ENCODE measurements at regions not wholly inside any gene's neighbourhood (a gene's known extent, or its start where the extent isn't known, plus 50 kb on each side); places are given as distances from the start of the nearest gene placed in this dataset.

DNA sequence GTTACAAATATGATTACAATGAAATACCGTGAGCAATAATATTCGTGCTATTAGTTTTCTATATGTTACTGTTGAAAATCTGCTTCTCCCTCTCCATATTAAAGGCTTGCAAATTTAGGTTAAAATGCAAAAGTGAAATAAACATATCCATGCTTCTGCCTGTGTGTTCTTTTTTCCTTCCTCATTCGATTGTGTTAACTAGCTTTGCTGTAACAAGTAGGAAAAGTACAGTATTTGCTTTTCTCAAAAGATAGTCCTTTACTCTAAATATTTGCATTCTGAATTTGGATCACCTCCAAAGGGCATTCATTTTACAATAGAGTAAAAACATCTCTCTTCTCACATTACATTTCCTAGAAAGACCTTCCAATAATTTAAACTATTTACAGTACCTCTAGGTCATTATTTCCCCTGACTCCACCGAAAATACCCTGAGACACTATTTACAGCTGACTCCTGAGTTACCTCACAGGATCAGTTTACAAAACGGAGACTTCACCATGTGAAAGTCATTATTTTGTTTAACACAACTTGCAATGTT, 835.0 kb upstream of the FANCL start:
- Histone ChIP-seq H3K79me2 (ENCODE audit: control insufficient read depth, insufficient read depth, low read length) (no peaks in the 10 kb centered on the region), H3K9ac (ENCODE audit: low read length) (no peak overlapping the region), H3K56ac (ENCODE audit: low read length) (no peak overlapping the region), H3K4me1 (ENCODE audit: control insufficient read depth, low read depth, low read length) (no peaks in the 10 kb centered on the region), H2BK5ac (ENCODE audit: low read length) (no peak overlapping the region), H3K36me3 (ENCODE audit: control insufficient read depth, insufficient read depth, low read length) (no peaks in the 10 kb centered on the region), H3K18ac (ENCODE audit: low read length) (no peak overlapping the region), H4K5ac (ENCODE audit: low read length) (no peak overlapping the region), H3K4me3 (ENCODE audit: low read length) (no peak overlapping the region), H4K8ac (ENCODE audit: low read depth, low read length) (no peak overlapping the region), H3K27ac (ENCODE audit: low read depth, low read length) (no peak overlapping the region), H3K79me1 (ENCODE audit: low read length) (no peaks in the 10 kb centered on the region), H3K4ac (ENCODE audit: low read depth, low read length) (no peak overlapping the region), H3K27me3 (ENCODE audit: insufficient read depth, low read length, poor library complexity) (no peaks in the 10 kb centered on the region), H3K4me2 (ENCODE audit: low read length) (no peak overlapping the region), H2BK120ac (ENCODE audit: low read depth, low read length) (no peak overlapping the region), H2AK5ac (ENCODE audit: low read length) (no peak overlapping the region), H3K23ac (ENCODE audit: low read length) (no peak overlapping the region), H2BK15ac (replicated peaks; ENCODE audit: low read depth) (no peak overlapping the region)
- WGBS (ENCODE audit: extremely low coverage, insufficient coverage, low lambda C conversion rate) = no CpG with 5 or more reads among the region's 5 CpGs
- DNase-seq = no peak

DNA sequence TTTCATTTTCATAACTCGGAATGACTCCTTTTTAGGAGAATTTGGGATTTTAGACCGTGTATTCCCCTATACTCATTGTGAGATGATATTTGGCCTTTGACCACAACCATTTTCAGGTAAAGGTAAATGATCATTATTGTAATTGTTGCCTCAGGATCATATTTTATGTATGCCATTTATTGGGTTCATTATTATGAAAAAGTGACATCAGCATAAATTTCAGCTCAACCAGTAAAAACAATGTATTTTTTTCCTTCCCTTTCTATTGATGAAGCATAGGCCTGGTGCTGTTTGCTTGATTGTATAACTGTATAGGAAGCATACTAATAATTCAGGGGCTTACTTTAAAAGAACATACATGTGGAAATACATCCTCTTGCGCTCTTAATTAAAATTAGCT, 832.9 kb upstream of the FANCL start:
- Histone ChIP-seq H3K79me1 (ENCODE audit: low read length) (no peaks in the 10 kb centered on the region), H2BK120ac (ENCODE audit: low read depth, low read length) (no peak overlapping the region), H3K4me1 (ENCODE audit: control insufficient read depth, low read depth, low read length) (no peaks in the 10 kb centered on the region), H3K18ac (ENCODE audit: low read length) (no peak overlapping the region), H3K4ac (ENCODE audit: low read depth, low read length) (no peak overlapping the region), H3K27ac (ENCODE audit: low read depth, low read length) (no peak overlapping the region), H3K4me2 (ENCODE audit: low read length) (no peak overlapping the region), H3K79me2 (ENCODE audit: control insufficient read depth, insufficient read depth, low read length) (no peaks in the 10 kb centered on the region), H3K4me3 (ENCODE audit: low read length) (no peak overlapping the region), H3K27me3 (ENCODE audit: insufficient read depth, low read length, poor library complexity) (no peaks in the 10 kb centered on the region), H2BK5ac (ENCODE audit: low read length) (no peak overlapping the region), H2AK5ac (ENCODE audit: low read length) (no peak overlapping the region), H3K9ac (ENCODE audit: low read length) (no peak overlapping the region), H3K36me3 (ENCODE audit: control insufficient read depth, insufficient read depth, low read length) (no peaks in the 10 kb centered on the region), H3K56ac (ENCODE audit: low read length) (no peak overlapping the region), H2BK15ac (replicated peaks; ENCODE audit: low read depth) (no peak overlapping the region), H4K5ac (ENCODE audit: low read length) (no peak overlapping the region), H3K23ac (ENCODE audit: low read length) (no peak overlapping the region), H4K8ac (ENCODE audit: low read depth, low read length) (no peak overlapping the region)
- no CpG with 5 or more reads among the region's 3 CpGs for WGBS (ENCODE audit: extremely low coverage, insufficient coverage, low lambda C conversion rate)
- DNase-seq = no peak

DNA sequence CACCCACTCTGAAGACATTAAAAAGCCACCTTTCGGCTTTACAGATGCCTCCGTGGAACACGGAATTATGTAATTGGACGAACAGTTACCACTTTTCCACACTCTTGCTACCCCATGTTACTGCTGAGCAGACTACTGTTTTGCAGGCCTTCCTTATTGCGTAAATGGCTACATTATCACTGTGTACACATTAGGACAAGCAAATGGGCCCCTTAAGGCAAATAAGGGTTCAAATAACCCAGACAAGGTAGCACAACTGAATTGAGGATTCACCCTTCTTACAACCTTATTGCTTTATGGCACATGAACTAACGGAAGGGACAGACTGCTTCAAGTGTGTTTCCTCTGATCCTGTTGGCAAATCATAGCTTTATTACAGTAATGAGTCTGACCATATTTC, 832.2 kb upstream of the FANCL start:
- Histone ChIP-seq H2BK15ac (replicated peaks; ENCODE audit: low read depth) (no peak overlapping the region), H3K4me1 (ENCODE audit: control insufficient read depth, low read depth, low read length) (no peaks in the 10 kb centered on the region), H2BK120ac (ENCODE audit: low read depth, low read length) (no peak overlapping the region), H3K79me1 (ENCODE audit: low read length) (no peaks in the 10 kb centered on the region), H3K23ac (ENCODE audit: low read length) (no peak overlapping the region), H3K9ac (ENCODE audit: low read length) (no peak overlapping the region), H3K79me2 (ENCODE audit: control insufficient read depth, insufficient read depth, low read length) (no peaks in the 10 kb centered on the region), H3K36me3 (ENCODE audit: control insufficient read depth, insufficient read depth, low read length) (no peaks in the 10 kb centered on the region), H3K18ac (ENCODE audit: low read length) (no peak overlapping the region), H3K4me3 (ENCODE audit: low read length) (no peak overlapping the region), H3K56ac (ENCODE audit: low read length) (no peak overlapping the region), H4K8ac (ENCODE audit: low read depth, low read length) (no peak overlapping the region), H3K27ac (ENCODE audit: low read depth, low read length) (no peak overlapping the region), H2AK5ac (ENCODE audit: low read length) (no peak overlapping the region), H3K4ac (ENCODE audit: low read depth, low read length) (no peak overlapping the region), H3K4me2 (ENCODE audit: low read length) (no peak overlapping the region), H4K5ac (ENCODE audit: low read length) (no peak overlapping the region), H3K27me3 (ENCODE audit: insufficient read depth, low read length, poor library complexity) (no peaks in the 10 kb centered on the region), H2BK5ac (ENCODE audit: low read length) (no peak overlapping the region)
- no CpG with 5 or more reads among the region's 6 CpGs for WGBS (ENCODE audit: extremely low coverage, insufficient coverage, low lambda C conversion rate)
- no peak for DNase-seq

DNA sequence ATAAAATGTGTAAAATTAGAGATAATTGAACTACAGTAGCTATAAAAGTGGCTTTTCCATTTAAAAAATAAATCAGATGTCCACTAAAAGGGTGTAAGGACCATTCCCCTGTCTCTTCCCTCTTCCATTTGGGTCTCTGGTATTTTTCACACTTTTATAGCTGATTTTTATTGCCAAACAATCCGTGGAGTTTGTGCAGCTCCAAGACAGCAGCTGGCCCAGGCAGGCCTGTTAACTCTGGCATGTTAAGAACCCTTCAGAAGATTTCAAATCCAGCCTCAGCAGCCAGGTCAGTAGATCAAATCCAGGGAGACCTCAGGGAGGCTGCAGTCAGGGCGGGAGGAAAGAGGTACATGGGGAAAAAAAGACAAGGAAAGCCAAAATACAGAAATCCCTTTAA, 827.1 kb upstream of the FANCL start:
- no CpG with 5 or more reads among the region's 2 CpGs for WGBS (ENCODE audit: extremely low coverage, insufficient coverage, low lambda C conversion rate)
- no peaks in the 10 kb centered on the region for H3K27me3 ChIP-seq (ENCODE audit: insufficient read depth, low read length, poor library complexity)

DNA sequence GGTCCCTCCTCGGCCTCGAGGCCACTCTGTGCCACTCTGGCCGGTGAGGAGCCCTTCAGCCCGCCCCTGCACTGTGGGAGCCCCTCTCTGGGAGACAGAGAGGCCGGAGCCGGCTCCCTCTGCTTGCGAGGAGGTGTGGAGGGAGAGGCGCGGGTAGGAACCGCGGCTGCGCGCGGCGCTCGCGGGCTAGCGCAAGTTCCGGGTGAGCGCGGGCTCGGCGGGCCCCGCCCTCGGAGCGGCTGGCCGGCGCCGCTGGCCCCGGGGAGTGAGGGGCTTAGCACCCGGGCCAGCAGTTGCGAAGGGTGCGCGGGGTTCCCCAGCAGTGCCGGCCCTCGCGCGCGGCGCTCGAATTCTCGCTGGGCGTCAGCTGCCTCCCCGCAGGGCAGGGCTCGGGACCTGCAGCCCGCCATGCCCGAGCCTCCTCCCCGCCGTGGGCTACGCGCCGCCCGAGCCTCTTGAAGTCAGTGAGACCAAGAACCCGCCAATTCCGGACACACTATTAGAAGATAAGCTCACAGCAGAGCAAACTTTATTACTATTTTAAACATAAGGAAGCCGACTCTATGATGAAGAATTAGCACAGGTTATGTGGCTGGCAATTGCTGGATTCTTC, 825.8 kb upstream of the FANCL start:
- Histone ChIP-seq H3K18ac (ENCODE audit: low read length) (no peak overlapping the region), H3K4me1 (ENCODE audit: control insufficient read depth, low read depth, low read length) (no peaks in the 10 kb centered on the region), H3K27me3 (ENCODE audit: insufficient read depth, low read length, poor library complexity) (no peaks in the 10 kb centered on the region), H3K4ac (ENCODE audit: low read depth, low read length) (no peak overlapping the region), H3K9ac (ENCODE audit: low read length) (no peak overlapping the region), H2BK120ac (ENCODE audit: low read depth, low read length) (no peak overlapping the region), H2AK5ac (ENCODE audit: low read length) (no peak overlapping the region), H3K4me2 (ENCODE audit: low read length) (no peak overlapping the region), H3K36me3 (ENCODE audit: control insufficient read depth, insufficient read depth, low read length) (no peaks in the 10 kb centered on the region), H4K5ac (ENCODE audit: low read length) (no peak overlapping the region), H3K27ac (ENCODE audit: low read depth, low read length) (no peak overlapping the region), H4K8ac (ENCODE audit: low read depth, low read length) (no peak overlapping the region), H3K23ac (ENCODE audit: low read length) (no peak overlapping the region), H3K4me3 (ENCODE audit: low read length) (no peak overlapping the region), H3K79me2 (ENCODE audit: control insufficient read depth, insufficient read depth, low read length) (no peaks in the 10 kb centered on the region), H2BK5ac (ENCODE audit: low read length) (no peak overlapping the region), H2BK15ac (replicated peaks; ENCODE audit: low read depth) (no peak overlapping the region), H3K79me1 (ENCODE audit: low read length) (no peaks in the 10 kb centered on the region), H3K56ac (ENCODE audit: low read length) (no peak overlapping the region)
- no CpG with 5 or more reads among the region's 56 CpGs for WGBS (ENCODE audit: extremely low coverage, insufficient coverage, low lambda C conversion rate)
- DNase-seq = no peak

More for the DNA sequence above, 827.1 kb upstream of the FANCL start:
- H3K4me2 ChIP-seq (ENCODE audit: low read length) = no peak overlapping the region
- H3K4me3 ChIP-seq (ENCODE audit: low read length) = no peak overlapping the region
- H3K79me1 ChIP-seq (ENCODE audit: low read length) = no peaks in the 10 kb centered on the region
- no peak overlapping the region for H4K5ac ChIP-seq (ENCODE audit: low read length)
- no peak overlapping the region for H2BK120ac ChIP-seq (ENCODE audit: low read depth, low read length)
- H2AK5ac ChIP-seq (ENCODE audit: low read length) = no peak overlapping the region
- no peak overlapping the region for H3K9ac ChIP-seq (ENCODE audit: low read length)
- no peak overlapping the region for H3K23ac ChIP-seq (ENCODE audit: low read length)
- no peaks in the 10 kb centered on the region for H3K79me2 ChIP-seq (ENCODE audit: control insufficient read depth, insufficient read depth, low read length)
- H3K4me1 ChIP-seq (ENCODE audit: control insufficient read depth, low read depth, low read length) = no peaks in the 10 kb centered on the region
- H3K18ac ChIP-seq (ENCODE audit: low read length) = no peak overlapping the region
- no peak overlapping the region for H4K8ac ChIP-seq (ENCODE audit: low read depth, low read length)
- DNase-seq = no peak
- H3K27ac ChIP-seq (ENCODE audit: low read depth, low read length) = no peak overlapping the region
- no peak overlapping the region for H2BK15ac ChIP-seq (replicated peaks; ENCODE audit: low read depth)
- no peak overlapping the region for H2BK5ac ChIP-seq (ENCODE audit: low read length)
- H3K56ac ChIP-seq (ENCODE audit: low read length) = no peak overlapping the region
- H3K36me3 ChIP-seq (ENCODE audit: control insufficient read depth, insufficient read depth, low read length) = no peaks in the 10 kb centered on the region
- no peak overlapping the region for H3K4ac ChIP-seq (ENCODE audit: low read depth, low read length)

Measured in mesendoderm (in vitro differentiated cells).